B cell (primary cell): ENCODE measurements at regions not wholly inside any gene's neighbourhood (a gene's known extent, or its start where the extent isn't known, plus 50 kb on each side); places are given as distances from the start of the nearest gene placed in this dataset.

Experiments used
- ATAC-seq: fragments of 200-7000 bp; cut with Tn5 transposase; one replicate; pipeline ENCODE4 v1.10.0; 2021; ENCODE audit warnings: low read depth, mild to moderate bottlenecking, moderate number of reproducible peaks, moderate library complexity
- CTCF ChIA-PET: fragments of 350-600 bp; sonication (Branson Sonifier 250); formaldehyde crosslinking; loops from one replicate; lab custom pipeline; 2021; ENCODE audit warnings: antibody characterized with exemption, inconsistent platforms; lab: Charles Lee
- POLR2A ChIA-PET: fragments of 350-600 bp; sonication (Branson Sonifier 250); formaldehyde crosslinking; loops from one replicate; lab custom pipeline; 2021; ENCODE audit warnings: antibody characterized with exemption; lab: Charles Lee
- DNase-seq: peaks from one replicate; pipeline ENCODE4 v3.0.0; 2013
- H2AFZ ChIP-seq: 2 replicates; pipeline ENCODE4 v1.6.1; 2012; ENCODE audit warnings: mild to moderate bottlenecking, low read depth, low read length; ENCODE audit not compliant: insufficient read depth, poor library complexity, severe bottlenecking
- H3K27ac ChIP-seq, 2 donors: 1 replicate in 1 of 2; 2 replicates in 1 of 2; pipeline ENCODE4 v1.5.1; 2012 to 2013; ENCODE audit warnings: low read length in 2 of 2, mild to moderate bottlenecking in 2 of 2, moderate library complexity in 1 of 2
- H3K27me3 ChIP-seq, 4 experiments: fragments of 200-600 bp in 1 of 4; sonication (generic) in 1 of 4; replicated peaks in 1 of 4; 1 replicate in 2 of 4; 2 replicates in 2 of 4; pipeline versions ENCODE4 v1.6.1 to v1.7.0; 2013 to 2016; ENCODE audit warnings: low read length in 3 of 4, mild to moderate bottlenecking in 2 of 4, mixed read lengths in 1 of 4, moderate library complexity in 1 of 4; ENCODE audit not compliant: insufficient read depth in 4 of 4, control insufficient read depth in 3 of 4; ENCODE audit errors: control extremely low read depth in 1 of 4
- H3K36me3 ChIP-seq, 2 experiments: replicated peaks in 1 of 2; 1 replicate in 1 of 2; 2 replicates in 1 of 2; pipeline versions ENCODE4 v1.6.1 to v1.7.1; 2013; ENCODE audit warnings: low read length in 1 of 2; ENCODE audit not compliant: insufficient read depth in 2 of 2, control insufficient read depth in 1 of 2; ENCODE audit errors: control extremely low read depth in 1 of 2, extremely low read depth in 1 of 2
- H3K4me1 ChIP-seq, 2 donors: fragments of 200-600 bp in 1 of 2; sonication (generic) in 1 of 2; 1 replicate in 1 of 2; 2 replicates in 1 of 2; pipeline versions ENCODE4 v1.5.1 to v1.6.1; 2013 to 2017; ENCODE audit warnings: low read length in 2 of 2; ENCODE audit not compliant: control insufficient read depth in 2 of 2, insufficient read depth in 2 of 2
- H3K4me2 ChIP-seq: replicated peaks from 2 replicates; pipeline ENCODE3; 2012; ENCODE audit warnings: mild to moderate bottlenecking, low read depth, low read length; ENCODE audit not compliant: poor library complexity, severe bottlenecking
- H3K4me3 ChIP-seq, 5 experiments: fragments of 200-600 bp in 1 of 5; sonication (generic) in 1 of 5; 1 replicate in 3 of 5; 2 replicates in 2 of 5; pipeline versions ENCODE4 v1.5.1 to v1.7.0; 2011 to 2016; ENCODE audit warnings: low read length in 4 of 5, mild to moderate bottlenecking in 4 of 5, low read depth in 2 of 5, control low read depth in 1 of 5, moderate library complexity in 1 of 5; ENCODE audit not compliant: insufficient read depth in 1 of 5; ENCODE audit errors: control extremely low read depth in 1 of 5, extremely low read depth in 1 of 5
- H3K79me2 ChIP-seq: fragments of 200-600 bp; sonication (generic); one replicate; pipeline ENCODE4 v1.6.0; 2016; ENCODE audit warnings: low read length; ENCODE audit not compliant: control insufficient read depth, insufficient read depth
- H3K9ac ChIP-seq: fragments of 200-600 bp; sonication (generic); 2 replicates; pipeline ENCODE4 v1.6.1; 2017; ENCODE audit warnings: mild to moderate bottlenecking, low read length, moderate library complexity
- H3K9me3 ChIP-seq, 3 donors: one replicate each; pipeline versions ENCODE4 v1.6.1 to v1.7.1; 2013; ENCODE audit warnings: low read length in 2 of 3; ENCODE audit not compliant: control insufficient read depth in 2 of 3, insufficient read depth in 1 of 3; ENCODE audit errors: control extremely low read depth in 1 of 3
- H4K20me1 ChIP-seq: 2 replicates; pipeline ENCODE4 v1.6.0; 2012; ENCODE audit warnings: mild to moderate bottlenecking, low read length; ENCODE audit not compliant: insufficient read depth, control insufficient read depth, poor library complexity, severe bottlenecking
- H3K27ac Mint-ChIP-seq: one replicate; pipeline ENCODE4 v1.8.0; 2021; ENCODE audit warnings: mixed read lengths
- H3K27me3 Mint-ChIP-seq: one replicate; pipeline ENCODE4 v1.8.0; 2021; ENCODE audit warnings: mixed read lengths
- H3K4me1 Mint-ChIP-seq: one replicate; pipeline ENCODE4 v1.8.0; 2021; ENCODE audit warnings: mixed read lengths
- H3K4me3 Mint-ChIP-seq: one replicate; pipeline ENCODE4 v1.8.0; 2021; ENCODE audit warnings: mixed read lengths
- H3K9me3 Mint-ChIP-seq: one replicate; pipeline ENCODE4 v1.8.0; 2022; ENCODE audit warnings: mixed read lengths; ENCODE audit not compliant: insufficient read depth
- CTCF ChIP-seq: fragments of 200-600 bp; IDR thresholded peaks from one replicate; pipeline ENCODE4 v1.8.0; 2022; ENCODE audit warnings: antibody characterized with exemption, mild to moderate bottlenecking
- EZH2 ChIP-seq: IDR thresholded peaks from 2 replicates; pipeline ENCODE4 v1.6.1; 2012; ENCODE audit warnings: borderline replicate concordance, low read depth, mild to moderate bottlenecking, moderate library complexity, low read length; ENCODE audit not compliant: insufficient read depth, poor library complexity, severe bottlenecking
- WGBS: methylation state at CpG from one replicate; pipeline ENCODE4 v1.1.5; 2013; ENCODE audit warnings: missing lambda C conversion rate; ENCODE audit not compliant: insufficient coverage; 5-methylcytosine and 5-hydroxymethylcytosine counted together
- intact Hi-C: fragments of 100-400 bp; cut with micrococcal nuclease; formaldehyde crosslinking; loops from one replicate; pipeline ENCODE4 v1.10.0; 2022

GRCh38 chr12:115609347-115609746 is 668.1 kb downstream of the MED13L start:
- Histone ChIP-seq H3K27ac (no peak overlapping the region), H3K4me1 (no peaks in the 10 kb centered on the region), H3K4me2 (no peak overlapping the region), H3K27me3 (peaks cover 0 to 4% (median 0%) of the 10 kb centered on the region in 4 experiments), H3K79me2 (no peaks in the 10 kb centered on the region), H4K20me1 (no peaks in the 10 kb centered on the region), H3K9me3 (peaks cover 0 to 13% (median 0%) of the 10 kb centered on the region in 3 donors), H3K9ac (no peak overlapping the region), H2AFZ (no peak overlapping the region), H3K4me3 (no peak overlapping the region), H3K36me3 (no peaks in the 10 kb centered on the region)
- intact Hi-C loops: no loop called here
- Mint-ChIP-seq H3K27ac (no peak overlapping the region), H3K4me1 (no peaks in the 10 kb centered on the region), H3K4me3 (no peak overlapping the region), H3K9me3 (peaks cover 3% of the 10 kb centered on the region), H3K27me3 (peaks cover 10% of the 10 kb centered on the region)
- DNase-seq: no peak
- ATAC-seq: no peak
- WGBS: 78% methylated on average over 1 of the region's 1 CpG
- CTCF ChIA-PET: no interaction called here
- POLR2A ChIA-PET: no interaction called here
- TF ChIP-seq CTCF: no peak
- no peak for TF ChIP-seq EZH2

GRCh38 chr12:115606040-115606439 is 671.5 kb downstream of the MED13L start:
- H3K27ac ChIP-seq: no peak overlapping the region
- H3K27me3 Mint-ChIP-seq: peaks cover 24% of the 10 kb centered on the region
- intact Hi-C loops: no loop called here
- H3K27ac Mint-ChIP-seq: no peak overlapping the region
- no peaks in the 10 kb centered on the region for H3K79me2 ChIP-seq
- peaks cover 0 to 7% (median 3%) of the 10 kb centered on the region in 4 experiments for H3K27me3 ChIP-seq
- no peak overlapping the region for H3K4me3 ChIP-seq
- H3K9me3 ChIP-seq: peaks cover 0 to 5% (median 0%) of the 10 kb centered on the region in 3 donors
- H3K36me3 ChIP-seq: no peaks in the 10 kb centered on the region
- no peaks in the 10 kb centered on the region for H3K9me3 Mint-ChIP-seq
- no peak overlapping the region for H3K4me2 ChIP-seq
- WGBS: 12% methylated on average over 14 of the region's 17 CpGs
- no peak overlapping the region for H3K4me3 Mint-ChIP-seq
- no peak overlapping the region for H2AFZ ChIP-seq
- ATAC-seq (no peak), DNase-seq (no peak)
- ChIA-PET CTCF (no interaction called here), POLR2A (no interaction called here)
- H3K4me1 Mint-ChIP-seq: no peaks in the 10 kb centered on the region
- TF ChIP-seq CTCF: no peak
- no peak for TF ChIP-seq EZH2
- H3K9ac ChIP-seq: no peak overlapping the region
- no peaks in the 10 kb centered on the region for H4K20me1 ChIP-seq
- no peaks in the 10 kb centered on the region for H3K4me1 ChIP-seq
